CD14-positive monocyte (primary cell): ENCODE measurements at regions not wholly inside any gene's neighbourhood (a gene's known extent, or its start where the extent isn't known, plus 50 kb on each side); places are given as distances from the start of the nearest gene placed in this dataset.

Experiments used
- DNase-seq, 3 donors: peaks; one replicate each; pipeline ENCODE4 v3.0.0-alpha.2; 2011 to 2022
- H2AFZ ChIP-seq: 2 replicates; pipeline ENCODE4 v1.6.0; 2012; ENCODE audit warnings: mild to moderate bottlenecking, low read depth, low read length, inconsistent platforms; ENCODE audit not compliant: insufficient read depth, poor library complexity, severe bottlenecking
- H3K27ac ChIP-seq, 2 donors: 1 replicate in 1 of 2; 2 replicates in 1 of 2; pipeline ENCODE4 v1.5.1; 2012 to 2013; ENCODE audit warnings: low read length in 2 of 2, control low read depth in 1 of 2, inconsistent platforms in 1 of 2, low read depth in 1 of 2, mild to moderate bottlenecking in 1 of 2
- H3K27me3 ChIP-seq, 2 donors: one replicate each; pipeline versions ENCODE4 v1.6.0 to v1.6.1; 2011 to 2013; ENCODE audit warnings: low read length in 2 of 2; ENCODE audit not compliant: control insufficient read depth in 2 of 2, insufficient read depth in 2 of 2
- H3K36me3 ChIP-seq, 2 donors: replicated peaks in 1 of 2; 1 replicate in 1 of 2; 2 replicates in 1 of 2; pipeline versions ENCODE4 v1.5.1 to v1.6.1; 2012 to 2013; ENCODE audit warnings: low read length in 2 of 2, control low read depth in 1 of 2, inconsistent platforms in 1 of 2, mild to moderate bottlenecking in 1 of 2; ENCODE audit not compliant: insufficient read depth in 2 of 2, control insufficient read depth in 1 of 2
- H3K4me1 ChIP-seq, 2 donors: 1 replicate in 1 of 2; 2 replicates in 1 of 2; pipeline versions ENCODE4 v1.5.1 to v1.6.1; 2012 to 2013; ENCODE audit warnings: low read length in 2 of 2, control low read depth in 1 of 2, inconsistent platforms in 1 of 2, mild to moderate bottlenecking in 1 of 2, moderate library complexity in 1 of 2; ENCODE audit not compliant: insufficient read depth in 2 of 2, control insufficient read depth in 1 of 2
- H3K4me2 ChIP-seq: replicated peaks from 2 replicates; pipeline ENCODE3; 2012; ENCODE audit warnings: low read length, moderate library complexity, mild to moderate bottlenecking; ENCODE audit not compliant: poor library complexity, severe bottlenecking; ENCODE audit errors: extremely low read depth
- H3K4me3 ChIP-seq, 3 experiments: fragments of 200-600 bp in 1 of 3; sonication (generic) in 1 of 3; replicated peaks in 1 of 3; 1 replicate in 2 of 3; 2 replicates in 1 of 3; pipeline ENCODE4 v1.5.1; 2011 to 2013; ENCODE audit warnings: low read length in 3 of 3, mild to moderate bottlenecking in 3 of 3, control low read depth in 2 of 3, low read depth in 2 of 3, inconsistent platforms in 1 of 3, moderate library complexity in 1 of 3
- H3K79me2 ChIP-seq: 2 replicates; pipeline ENCODE4 v1.6.0; 2012; ENCODE audit warnings: mild to moderate bottlenecking, control low read depth, inconsistent platforms, low read length, moderate library complexity; ENCODE audit not compliant: insufficient read depth
- H3K9ac ChIP-seq: 2 replicates; pipeline ENCODE4 v1.6.0; 2017; ENCODE audit warnings: low read length, mild to moderate bottlenecking; ENCODE audit not compliant: insufficient read depth, poor library complexity, severe bottlenecking
- H3K9me3 ChIP-seq, 2 donors: replicated peaks in 1 of 2; 1 replicate in 1 of 2; 2 replicates in 1 of 2; pipeline versions ENCODE4 v1.5.1 to v1.6.1; 2012 to 2013; ENCODE audit warnings: low read length in 2 of 2, control low read depth in 1 of 2; ENCODE audit not compliant: control insufficient read depth in 1 of 2, insufficient read depth in 1 of 2
- H4K20me1 ChIP-seq: 2 replicates; pipeline ENCODE4 v1.6.0; 2012; ENCODE audit warnings: mild to moderate bottlenecking, low read length, control low read depth, moderate library complexity; ENCODE audit not compliant: insufficient read depth
- H3K27ac Mint-ChIP-seq, 7 donors: one replicate each; pipeline ENCODE4 v1.8.0; 2020; ENCODE audit warnings: mild to moderate bottlenecking in 7 of 7, mixed read lengths in 7 of 7, moderate library complexity in 6 of 7, inconsistent platforms in 2 of 7
- H3K27me3 Mint-ChIP-seq, 3 donors: one replicate each; pipeline ENCODE4 v1.8.0; 2021 to 2022; ENCODE audit warnings: low read depth in 3 of 3, mild to moderate bottlenecking in 3 of 3, mixed read lengths in 3 of 3, moderate library complexity in 3 of 3, inconsistent platforms in 1 of 3
- H3K36me3 Mint-ChIP-seq, 2 donors: one replicate each; pipeline ENCODE4 v1.8.0; 2020; ENCODE audit warnings: mixed read lengths in 2 of 2, inconsistent platforms in 1 of 2, mild to moderate bottlenecking in 1 of 2
- H3K4me1 Mint-ChIP-seq: one replicate; pipeline ENCODE4 v1.8.0; 2020; ENCODE audit warnings: mild to moderate bottlenecking, mixed read lengths
- H3K4me3 Mint-ChIP-seq, 2 donors: one replicate each; pipeline ENCODE4 v1.8.0; 2020; ENCODE audit warnings: mild to moderate bottlenecking in 2 of 2, mixed read lengths in 2 of 2, moderate library complexity in 1 of 2
- H3K9me3 Mint-ChIP-seq, 7 donors: one replicate each; pipeline ENCODE4 v1.8.0; 2020 to 2022; ENCODE audit warnings: mixed read lengths in 7 of 7, mild to moderate bottlenecking in 6 of 7, moderate library complexity in 6 of 7, inconsistent platforms in 2 of 7
- CTCF ChIP-seq: fragments of 200-600 bp; IDR thresholded peaks from one replicate; pipeline ENCODE4 v1.8.0; 2022; ENCODE audit warnings: antibody characterized with exemption, mild to moderate bottlenecking
- WGBS: methylation state at CpG from one replicate; pipeline ENCODE4 v1.1.5; 2013; ENCODE audit warnings: missing lambda C conversion rate; ENCODE audit not compliant: insufficient coverage; 5-methylcytosine and 5-hydroxymethylcytosine counted together
- intact Hi-C, 2 donors: fragments of 100-400 bp; cut with micrococcal nuclease; formaldehyde crosslinking; loops; one replicate each; pipeline versions ENCODE4 v1.15.0 to v1.15.1; 2023

- peak overlapping the region in 4 of 7 donors; percentile 53 to 84 (median 72) for H3K27ac Mint-ChIP-seq
- Histone ChIP-seq H3K4me3 (peak overlapping the region in 1 of 3 experiments; percentile 46), H3K27me3 (no peaks in the 10 kb centered on the region), H3K79me2 (no peaks in the 10 kb centered on the region), H3K4me1 (peaks cover 43 to 67% of the 10 kb centered on the region in 2 donors), H3K36me3 (no peaks in the 10 kb centered on the region), H3K4me2 (no peak overlapping the region), H3K9ac (no peak overlapping the region), H4K20me1 (no peaks in the 10 kb centered on the region), H3K9me3 (no peaks in the 10 kb centered on the region), H2AFZ (peak overlapping the region; percentile 52), H3K27ac (peak overlapping the region in 1 of 2 donors; percentile 76)
- no peak for TF ChIP-seq CTCF
- H3K27me3 Mint-ChIP-seq: no peaks in the 10 kb centered on the region
- 86% methylated on average over 1 of the region's 2 CpGs for WGBS
- peaks cover 62% of the 10 kb centered on the region for H3K4me1 Mint-ChIP-seq
- H3K36me3 Mint-ChIP-seq: no peaks in the 10 kb centered on the region
- DNase-seq: no peak
- H3K9me3 Mint-ChIP-seq: peaks cover 0 to 2% (median 0%) of the 10 kb centered on the region in 7 donors
- H3K4me3 Mint-ChIP-seq: no peak overlapping the region
- intact Hi-C loops: loop anchor here in 1 of 2 donors (5.0 kb wide), 1 partner anchor 48 kb away; no protein-coding TSS in a partner anchor
Observed at GRCh38 chr11:122320671-122321070, 204.7 kb upstream of the BLID start.

GRCh38 chr11:122319691-122320620, 203.9 kb upstream of the BLID start:
- Histone ChIP-seq H3K9ac (no peak overlapping the region), H3K27ac (peak overlapping the region; percentile 45 to 76), H3K4me3 (peak overlapping the region in 1 of 3 experiments; percentile 46), H3K27me3 (no peaks in the 10 kb centered on the region), H4K20me1 (no peaks in the 10 kb centered on the region), H3K79me2 (no peaks in the 10 kb centered on the region), H3K4me1 (peaks cover 43 to 67% of the 10 kb centered on the region in 2 donors), H3K4me2 (peak overlapping the region; percentile 67), H3K36me3 (no peaks in the 10 kb centered on the region), H3K9me3 (no peaks in the 10 kb centered on the region), H2AFZ (peak overlapping the region; percentile 69)
- Mint-ChIP-seq H3K4me3 (peak overlapping the region in 1 of 2 donors; percentile 21), H3K9me3 (peaks cover 0 to 2% (median 0%) of the 10 kb centered on the region in 7 donors), H3K36me3 (no peaks in the 10 kb centered on the region), H3K27ac (peak overlapping the region; percentile 63 to 89 (median 82)), H3K4me1 (peaks cover 63% of the 10 kb centered on the region), H3K27me3 (no peaks in the 10 kb centered on the region)
- intact Hi-C loops: loop anchor here in 1 of 2 donors (5.0 kb wide), 1 partner anchor 48 kb away; no protein-coding TSS in a partner anchor
- TF ChIP-seq CTCF: no peak
- WGBS: 88% methylated on average over 5 of the region's 8 CpGs
- DNase-seq: peak; percentile 17 to 46 (median 34)
